Body of pancreas (tissue), 4 donors: ENCODE measurements at regions not wholly inside any gene's neighbourhood (a gene's known extent, or its start where the extent isn't known, plus 50 kb on each side); places are given as distances from the start of the nearest gene placed in this dataset.

Experiments
- CTCF ChIP-seq, 7 experiments: fragments of 450-650 bp in 4 of 7; fragments of 200-600 bp in 3 of 7; sonication (generic) in 3 of 7; IDR thresholded peaks; one replicate each; pipeline ENCODE4 v1.5.1; 2016 to 2019; ENCODE audit warnings: antibody characterized with exemption in 7 of 7
- POLR2A ChIP-seq, 3 donors: fragments of 450-650 bp; IDR thresholded peaks; one replicate each; pipeline ENCODE4 v1.6.1; 2016; ENCODE audit warnings: antibody characterized with exemption in 3 of 3, mild to moderate bottlenecking in 2 of 3

DNA sequence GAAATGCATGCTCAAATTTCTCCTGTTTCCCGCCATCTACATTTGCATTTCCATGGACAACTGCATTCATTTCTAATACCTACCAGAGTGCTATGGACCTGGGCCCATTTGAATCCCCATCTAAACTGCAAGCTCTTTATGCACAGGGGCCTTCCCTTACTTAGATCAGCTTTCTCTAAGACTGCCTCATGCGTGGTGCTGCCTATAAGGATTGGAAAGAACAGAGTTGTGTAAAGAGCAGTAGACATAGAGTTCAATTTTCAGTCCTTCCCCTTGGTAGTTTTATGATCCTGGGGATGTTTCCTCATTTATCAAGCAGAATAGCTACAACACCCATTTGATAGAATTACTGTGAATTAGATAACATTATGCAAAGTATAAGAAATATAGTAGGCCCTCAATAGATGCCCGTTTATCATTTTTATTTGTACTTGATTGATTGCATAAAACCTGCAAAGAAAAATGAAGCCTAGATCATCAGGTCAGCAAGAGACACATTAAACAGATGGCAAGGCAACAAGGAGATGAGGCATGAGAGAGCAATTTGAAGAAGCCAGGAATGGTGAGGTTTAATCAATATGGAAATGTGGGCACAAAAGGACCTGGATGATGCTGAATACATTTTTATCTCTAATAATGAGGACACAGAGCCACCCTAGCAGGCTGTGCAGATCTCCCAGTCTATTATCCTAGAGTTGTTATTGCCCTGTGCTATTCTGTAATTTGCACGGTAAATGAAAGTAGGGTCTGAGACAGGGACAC is 359.7 kb downstream of the FAM181B start:
- TF ChIP-seq CTCF (IDR thresholded peaks at IDR 0.05), result no peak
- TF ChIP-seq POLR2A (IDR thresholded peaks at IDR 0.05), result no peak
